GM19467 (cell line): ENCODE measurements at regions not wholly inside any gene's neighbourhood (a gene's known extent, or its start where the extent isn't known, plus 50 kb on each side); places are given as distances from the start of the nearest gene placed in this dataset.
"Not testable (repeated sequence)": the region's sequence is repeated elsewhere in the genome, so short reads cannot be mapped to it uniquely, and the experiment has no call there.

ENCODE experiments used
- ATAC-seq: cut with Tn5 transposase; IDR thresholded peaks from one replicate; pipeline ENCODE4 v1.9.1; 2021; ENCODE audit warnings: mild to moderate bottlenecking, moderate library complexity; ENCODE audit not compliant: unreplicated experiment

DNA sequence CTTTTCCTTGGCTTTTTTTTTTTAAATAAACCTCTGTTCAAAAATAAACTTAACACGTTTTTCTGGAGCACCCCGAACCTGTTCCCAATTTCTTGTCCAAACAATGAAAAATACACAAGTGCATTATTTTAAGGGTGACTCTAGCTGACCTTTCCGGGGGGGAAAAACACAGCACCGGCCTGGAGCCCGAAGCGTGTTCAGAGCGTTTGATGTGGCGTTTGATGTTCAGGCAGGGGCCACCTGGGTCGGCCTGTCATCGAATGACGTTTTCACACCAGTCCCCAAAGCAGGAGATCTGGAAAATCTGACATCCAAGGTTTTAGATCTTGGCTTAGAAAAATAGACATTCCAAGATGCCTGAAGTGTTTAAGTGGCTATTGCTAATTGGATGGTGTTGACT lies 282.1 kb downstream of the SHOX start:
- ATAC-seq = no peak

DNA sequence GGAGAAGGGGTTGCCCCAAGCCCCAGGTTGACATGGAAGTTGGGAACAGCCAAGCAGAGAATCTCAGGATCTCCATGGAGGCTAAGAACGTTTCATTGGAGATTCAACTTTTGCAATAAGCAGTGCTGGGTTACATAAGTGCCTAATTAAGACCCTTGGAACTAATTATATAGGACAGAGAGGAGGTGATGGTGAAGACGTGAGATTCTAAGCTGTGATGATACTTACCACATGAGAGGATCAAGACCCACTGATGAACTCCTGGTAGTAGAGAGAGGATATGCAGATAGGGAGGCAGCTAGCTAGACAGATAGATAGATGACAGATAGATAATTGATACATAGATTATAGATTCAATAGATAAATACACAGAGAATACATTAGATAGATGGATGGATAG lies 278.5 kb downstream of the SHOX start:
- not testable (repeated sequence) for ATAC-seq

DNA sequence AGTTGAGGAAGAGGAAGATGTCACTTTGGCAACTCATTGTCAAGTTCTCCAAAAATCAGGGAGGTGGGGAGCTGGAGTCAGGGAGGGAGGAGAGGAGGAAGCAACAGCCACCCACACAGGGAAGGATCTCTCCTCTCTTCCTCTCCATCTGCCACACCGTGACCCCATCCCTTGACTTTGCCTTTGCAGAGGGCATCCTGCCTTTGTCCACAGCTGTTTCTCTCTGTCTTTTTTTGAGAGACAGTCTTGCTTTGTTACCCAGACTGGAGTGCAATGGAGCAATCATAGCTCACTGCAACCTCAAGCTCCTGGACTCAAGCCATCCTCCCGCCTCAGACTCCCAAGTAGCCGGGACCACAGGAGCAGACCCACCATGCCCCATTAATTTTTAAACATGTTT lies 276.0 kb downstream of the SHOX start:
- ATAC-seq = no peak

DNA sequence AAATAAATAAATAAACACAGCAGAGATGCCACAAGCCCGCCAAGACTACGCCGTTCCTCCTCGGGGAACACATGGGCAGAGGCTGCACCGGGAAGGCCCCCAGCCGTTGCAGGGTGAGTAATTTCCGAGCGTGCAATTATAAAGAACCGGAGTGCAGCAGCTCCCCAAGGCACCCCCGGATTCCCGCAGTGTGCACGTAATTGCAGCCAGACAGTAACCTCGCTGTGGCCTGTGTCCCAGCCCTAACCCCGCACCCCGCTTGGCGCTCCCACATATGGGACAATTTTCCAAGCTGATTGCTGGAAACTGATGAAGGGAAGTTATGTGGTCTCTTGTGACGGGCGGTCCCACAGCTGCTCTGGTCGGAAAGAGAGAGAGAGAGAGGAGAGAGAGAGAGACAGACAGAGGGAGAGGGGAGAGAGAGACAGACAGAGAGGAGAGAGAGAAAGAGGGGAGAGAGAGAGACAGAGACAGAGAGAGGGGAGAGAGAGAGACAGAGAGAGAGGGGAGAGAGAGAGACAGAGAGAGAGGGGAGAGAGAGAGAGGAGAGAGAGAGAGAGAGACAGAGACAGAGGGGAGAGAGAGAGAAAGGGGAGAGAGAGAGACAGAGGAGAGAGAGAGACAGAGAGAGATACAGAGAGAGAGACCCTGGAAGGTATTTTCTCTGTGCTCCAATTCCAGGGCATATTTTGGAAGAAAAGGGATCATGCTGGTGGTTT lies 275.4 kb downstream of the SHOX start:
- ATAC-seq = no peak

DNA sequence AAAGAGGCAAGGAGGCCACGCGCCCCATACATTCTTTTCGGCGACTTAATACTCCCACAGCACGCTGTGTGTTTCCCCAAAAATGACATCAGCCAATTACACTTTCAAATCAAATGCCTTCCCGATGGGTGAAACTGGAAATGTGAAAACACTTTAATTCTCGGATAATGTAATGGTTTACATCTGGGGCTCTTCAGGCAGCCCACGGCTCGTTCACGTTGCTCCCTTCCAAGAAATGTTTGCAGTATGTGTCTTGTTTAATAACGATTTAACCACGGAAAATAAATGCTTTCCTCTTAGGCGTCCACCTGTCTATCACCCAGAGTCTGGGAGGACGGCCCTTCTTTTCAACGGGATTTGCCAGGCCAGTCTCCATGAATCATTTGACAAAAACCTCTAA lies 272.5 kb downstream of the SHOX start:
- ATAC-seq = no peak

DNA sequence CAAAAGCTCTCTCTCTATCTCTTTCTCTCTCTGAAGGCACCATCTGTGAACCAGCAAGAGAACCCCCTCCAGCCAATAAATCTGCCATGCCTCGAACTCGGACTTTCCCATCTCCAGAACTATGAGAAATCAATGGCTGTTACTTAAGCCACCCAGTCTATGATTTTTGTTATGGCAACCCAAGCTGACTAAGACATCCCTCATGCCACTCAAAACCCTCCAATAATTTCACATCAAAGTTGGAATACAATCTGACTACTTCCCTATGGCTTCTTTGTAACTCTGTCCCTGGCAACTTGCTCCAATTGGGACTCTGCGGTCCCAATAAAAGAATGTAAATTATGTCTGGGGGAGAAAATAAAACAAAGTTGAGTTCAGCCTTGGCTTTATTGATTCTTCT lies 265.7 kb downstream of the SHOX start:
- ATAC-seq = no peak

DNA sequence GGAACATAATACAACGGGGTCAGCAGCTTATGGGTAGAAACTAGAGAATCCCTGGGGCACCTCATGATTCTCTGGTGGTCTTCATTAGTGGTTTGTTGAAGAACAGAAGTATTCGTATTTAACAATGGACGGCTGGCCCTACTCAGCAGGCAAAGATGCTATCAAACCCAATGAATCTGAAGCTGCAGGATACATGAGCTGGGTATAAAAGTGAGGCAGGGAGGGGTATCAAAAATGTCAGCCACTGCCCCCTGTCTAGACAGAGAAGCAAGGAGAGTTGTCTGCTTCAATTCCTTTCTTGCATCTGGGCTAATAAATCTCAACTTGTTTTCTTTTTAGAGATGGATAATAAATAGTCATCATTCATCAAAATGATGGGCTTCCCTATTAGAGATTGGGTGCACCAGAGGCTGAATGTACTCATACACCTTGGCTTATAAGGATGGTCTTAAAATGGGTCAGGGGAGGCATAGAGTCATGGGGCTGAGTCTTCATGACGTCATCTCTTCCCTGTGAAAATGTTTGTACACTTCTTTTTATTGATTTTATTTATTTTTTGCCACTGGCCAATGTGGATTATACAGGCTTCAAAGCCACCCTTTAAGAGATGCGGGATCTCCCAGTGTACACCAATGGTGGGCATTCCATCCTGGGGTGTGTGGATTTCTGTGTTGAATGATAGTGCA lies 259.5 kb downstream of the SHOX start:
- no peak for ATAC-seq

DNA sequence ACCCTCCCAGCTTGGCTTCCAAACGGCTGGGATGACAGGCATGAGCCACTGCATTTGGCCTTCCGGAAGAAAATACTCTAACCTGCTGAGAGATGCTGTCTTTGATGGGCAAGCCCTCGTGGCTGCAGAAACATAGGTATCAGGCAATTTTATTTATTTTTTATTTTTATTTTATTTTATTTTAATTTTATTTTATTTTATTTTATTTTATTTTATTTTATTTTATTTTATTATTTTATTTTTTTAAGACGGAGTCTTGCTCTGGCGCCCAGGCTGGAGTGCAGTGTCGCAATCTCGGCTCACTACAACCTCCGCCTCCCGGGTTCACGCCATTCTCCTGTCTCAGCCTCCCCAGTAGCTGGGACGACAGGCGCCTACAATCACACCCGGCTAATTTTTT lies 257.1 kb downstream of the SHOX start:
- ATAC-seq = not testable (repeated sequence)

DNA sequence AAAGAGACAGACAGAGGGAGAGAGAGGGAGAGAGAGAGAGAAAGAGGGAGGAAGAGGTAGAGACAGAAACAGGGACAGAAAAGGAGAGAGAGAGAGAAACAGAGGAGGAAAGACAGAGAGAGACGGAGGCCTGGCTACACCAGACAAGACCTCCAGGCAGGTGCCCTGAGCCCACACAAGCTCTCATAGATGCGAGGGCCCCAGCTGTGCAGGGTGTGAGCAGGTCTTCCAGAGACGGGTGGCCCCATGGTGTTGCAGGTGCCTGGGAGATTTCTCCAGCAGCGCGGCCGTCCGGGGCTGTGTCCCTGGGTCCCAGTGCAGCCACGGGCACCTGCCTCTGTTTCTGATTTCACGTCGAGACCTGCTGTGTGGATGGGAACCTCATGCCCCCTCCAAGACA lies 253.0 kb downstream of the SHOX start:
- ATAC-seq = no peak

DNA sequence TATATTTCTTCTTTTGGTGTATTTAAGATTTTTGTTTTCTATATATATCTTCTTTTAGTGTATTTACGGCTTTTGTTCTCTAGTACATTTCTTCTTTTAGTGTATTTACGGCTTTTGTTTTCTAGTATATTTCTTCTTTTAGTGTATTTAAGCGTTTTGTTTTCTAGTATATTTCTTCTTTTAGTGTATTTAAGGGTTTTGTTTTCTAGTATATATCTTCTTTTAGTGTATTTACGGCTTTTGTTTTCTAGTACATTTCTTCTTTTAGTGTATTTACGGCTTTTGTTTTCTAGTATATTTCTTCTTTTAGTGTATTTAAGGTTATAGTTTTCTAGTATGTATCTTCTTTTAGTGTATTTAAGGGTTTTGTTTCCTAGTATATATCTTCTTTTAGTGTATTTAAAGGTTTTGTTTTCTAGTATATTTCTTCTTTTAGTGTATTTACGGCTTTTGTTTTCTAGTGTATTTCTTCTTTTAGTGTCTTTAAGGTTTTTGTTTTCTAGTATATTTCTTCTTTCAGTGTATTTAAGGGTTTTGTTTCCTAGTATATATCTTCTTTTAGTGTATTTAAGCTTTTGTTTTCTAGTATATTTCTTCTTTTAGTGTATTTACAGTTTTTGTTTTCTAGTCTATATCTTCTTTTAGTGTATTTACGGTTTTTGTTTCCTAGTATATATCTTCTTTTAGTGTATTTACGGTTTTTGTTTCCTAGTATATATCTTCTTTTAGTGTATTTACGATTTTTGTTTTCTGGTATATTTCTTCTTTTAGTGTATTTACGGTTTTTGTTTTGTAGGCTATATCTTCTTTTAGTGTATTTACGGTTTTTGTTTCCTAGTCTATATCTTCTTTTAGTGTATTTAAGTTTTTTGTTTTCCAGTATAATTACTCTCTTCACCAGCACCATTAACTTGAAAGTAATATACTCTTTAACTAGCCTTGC lies 249.4 kb downstream of the SHOX start:
- not testable (repeated sequence) for ATAC-seq

DNA sequence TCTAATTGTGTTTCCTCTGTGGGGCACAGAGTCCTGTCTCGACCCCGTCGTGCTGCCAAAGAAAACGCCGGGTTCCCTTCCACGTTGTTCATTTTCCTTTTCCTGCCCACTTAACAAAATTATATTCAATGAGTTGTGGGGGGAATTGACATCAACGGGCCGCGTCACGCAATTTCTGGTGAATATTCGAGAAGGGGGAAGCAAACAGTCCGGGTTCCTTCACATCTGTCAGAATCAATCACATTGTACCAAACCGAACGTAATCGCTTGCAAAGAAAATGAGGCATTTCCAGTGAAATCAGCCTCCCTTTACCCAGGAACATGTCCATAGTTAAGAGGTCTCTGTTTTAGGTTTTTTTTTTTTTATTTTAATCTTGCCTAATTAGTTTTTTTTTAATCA lies 243.5 kb downstream of the SHOX start:
- no peak for ATAC-seq

DNA sequence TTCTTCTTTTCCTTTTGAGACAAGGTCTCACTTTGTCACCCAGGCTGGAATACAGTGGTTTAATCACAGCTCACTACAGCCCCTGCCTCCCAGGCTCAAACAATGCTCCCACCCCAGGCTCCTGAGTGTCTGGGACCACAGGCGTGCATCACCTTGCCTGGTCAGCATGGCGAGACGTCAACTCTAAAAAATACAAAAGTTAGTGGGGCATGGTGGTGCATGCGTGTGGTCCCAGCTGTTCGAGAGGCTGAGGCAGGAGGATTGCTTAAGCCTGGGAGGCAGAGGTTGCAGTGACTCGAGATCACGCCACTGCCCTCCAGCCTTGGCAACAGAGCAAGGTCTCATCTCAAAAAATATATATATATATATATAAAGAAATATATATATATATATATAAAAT lies 242.4 kb downstream of the SHOX start:
- ATAC-seq = no peak

DNA sequence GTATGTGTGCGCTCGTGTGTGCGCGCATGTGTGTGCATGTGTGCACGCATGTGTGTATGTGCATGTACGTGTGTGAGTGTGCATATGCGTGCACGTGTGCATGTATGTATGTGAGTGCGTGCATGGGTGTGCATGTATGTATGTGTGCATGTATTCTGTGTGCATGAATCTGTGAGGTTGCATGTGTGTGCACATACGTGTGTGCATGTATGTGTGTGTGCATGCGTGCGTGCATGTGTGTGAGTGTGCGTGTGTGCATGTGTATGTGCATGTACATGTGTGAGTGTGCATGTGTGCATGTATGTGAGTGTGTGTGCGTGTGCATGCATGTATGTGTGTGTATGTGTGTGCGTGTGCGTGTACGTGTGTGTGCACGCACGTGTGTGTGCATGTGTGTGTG lies 241.5 kb downstream of the SHOX start:
- no peak for ATAC-seq

DNA sequence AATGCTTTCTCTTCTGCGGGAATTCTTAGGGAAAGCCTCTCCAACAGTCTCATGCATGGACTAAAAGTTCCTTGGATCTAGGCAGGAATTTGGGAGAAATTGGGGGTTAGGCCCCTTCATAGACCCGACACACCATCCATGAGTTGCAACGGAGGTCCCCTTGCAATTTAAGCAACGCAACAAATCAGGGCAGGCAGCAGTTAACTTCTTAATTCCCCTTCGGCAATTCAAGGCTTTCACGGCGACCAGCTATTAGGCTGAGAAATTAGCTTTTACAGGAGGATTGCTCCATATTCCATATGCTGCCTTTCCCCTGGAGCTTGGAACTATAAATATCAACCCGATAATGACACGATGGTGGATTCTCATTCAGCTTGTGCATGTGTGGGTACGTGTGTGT lies 241.0 kb downstream of the SHOX start:
- ATAC-seq = no peak

DNA sequence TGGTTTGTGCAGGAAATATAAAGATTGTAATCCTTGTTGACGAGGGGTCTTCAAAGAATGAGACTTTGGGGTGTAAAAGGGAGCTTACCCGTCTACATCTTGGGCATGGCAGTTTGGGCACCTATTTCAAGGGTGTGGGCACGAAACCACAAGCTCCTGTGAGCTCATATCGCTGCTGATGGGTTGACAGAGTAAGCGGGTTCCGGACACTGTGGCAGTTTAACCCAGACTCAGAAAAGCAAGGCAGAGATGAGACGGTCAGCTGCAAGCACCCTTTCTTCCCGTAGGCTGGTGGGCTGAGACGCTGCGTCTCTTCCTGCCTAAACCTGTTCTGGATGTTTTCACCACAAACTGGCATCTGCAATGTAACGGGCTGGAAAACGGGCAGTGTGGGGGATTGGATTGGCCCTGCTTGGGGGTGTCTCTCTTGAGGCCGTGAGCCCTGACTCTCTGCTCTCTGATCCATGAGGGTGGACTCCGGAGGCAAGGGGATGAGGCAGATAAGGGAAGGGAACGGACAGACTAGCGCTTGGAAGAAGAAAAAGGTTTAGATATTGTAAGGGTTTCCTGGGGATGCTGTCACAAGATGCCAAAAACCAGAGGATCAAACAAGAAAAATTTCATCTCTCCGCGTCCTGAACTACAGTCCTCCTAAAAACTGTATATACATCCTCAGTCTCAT lies 237.5 kb downstream of the SHOX start:
- no peak for ATAC-seq

DNA sequence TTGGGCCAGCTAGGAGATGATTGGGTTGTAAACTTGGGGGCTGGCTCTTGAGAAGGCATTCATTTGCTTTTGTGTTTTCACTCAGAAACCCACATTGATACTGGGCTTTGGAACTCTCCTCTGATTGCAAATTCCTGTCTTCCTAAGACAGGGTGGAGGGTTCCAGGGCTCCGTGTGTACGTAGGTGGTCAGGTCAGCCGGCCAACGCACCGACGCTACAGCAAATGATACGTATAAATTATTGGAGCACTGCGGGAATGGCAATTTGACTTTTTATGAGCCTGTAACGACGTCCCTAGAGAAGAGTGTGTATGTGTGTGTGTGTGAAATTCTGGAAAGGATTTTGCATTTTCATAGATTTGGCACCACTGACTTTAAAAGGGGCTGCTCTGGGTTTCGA lies 236.9 kb downstream of the SHOX start:
- no peak for ATAC-seq

DNA sequence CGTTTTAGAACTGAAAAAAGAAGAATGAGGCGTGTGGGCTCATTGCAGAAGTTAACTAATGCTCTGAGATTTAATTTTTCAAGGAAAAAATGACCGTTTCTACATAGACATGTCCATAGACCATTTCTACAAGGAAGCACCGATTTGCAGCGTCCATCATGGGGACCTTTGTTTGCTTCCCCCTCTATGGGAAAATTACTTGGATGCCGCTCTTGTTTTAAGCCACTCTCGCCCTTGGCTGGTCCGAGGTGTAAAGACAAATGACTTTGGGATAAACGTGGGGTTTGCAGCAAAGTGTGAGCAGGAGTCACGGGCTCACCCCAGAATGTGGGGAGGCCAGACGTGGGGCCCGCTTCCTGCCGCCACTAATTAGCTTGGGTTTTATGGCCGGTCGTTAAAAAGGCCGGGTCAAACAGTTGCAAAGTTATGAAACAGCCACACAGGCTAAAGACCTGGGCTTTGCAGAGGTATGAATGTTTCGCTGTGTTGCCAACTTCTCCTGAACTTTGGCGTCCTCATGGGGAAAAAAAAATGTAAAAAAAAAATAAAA lies 235.9 kb downstream of the SHOX start:
- no peak for ATAC-seq

DNA sequence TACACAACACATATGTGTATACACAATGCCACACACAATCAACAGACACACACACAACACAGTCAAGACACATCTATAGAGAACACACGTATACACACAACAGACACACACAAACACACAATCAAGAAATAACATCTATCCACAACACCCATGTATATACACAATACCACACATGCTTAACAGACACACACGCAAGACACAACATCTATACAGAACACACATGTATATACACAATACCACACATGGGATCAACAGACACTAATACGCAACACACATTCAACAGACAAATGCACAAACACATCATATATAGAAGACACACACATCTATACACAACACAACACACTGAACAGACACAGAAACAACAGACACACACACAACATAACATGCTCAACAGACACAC lies 234.8 kb downstream of the SHOX start:
- ATAC-seq = no peak

DNA sequence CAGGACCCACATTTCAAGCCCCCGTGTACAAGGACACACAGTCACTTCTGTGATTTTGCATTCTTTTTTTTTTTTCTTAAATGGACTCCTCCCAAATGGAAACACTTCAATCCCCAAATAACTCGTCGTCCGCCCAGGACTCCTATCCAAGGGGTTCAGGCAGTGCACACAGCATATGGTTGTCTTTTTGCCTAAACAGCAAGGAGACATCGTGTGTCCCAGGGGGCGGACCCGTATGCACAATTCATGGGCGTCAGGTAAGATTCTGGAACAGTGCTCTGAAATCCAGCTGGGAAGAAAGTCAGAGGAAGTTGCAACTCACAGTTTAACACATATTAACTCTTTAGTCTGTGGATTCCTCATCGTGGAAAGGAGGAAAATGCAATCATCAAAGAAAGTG lies 231.3 kb downstream of the SHOX start:
- no peak for ATAC-seq

DNA sequence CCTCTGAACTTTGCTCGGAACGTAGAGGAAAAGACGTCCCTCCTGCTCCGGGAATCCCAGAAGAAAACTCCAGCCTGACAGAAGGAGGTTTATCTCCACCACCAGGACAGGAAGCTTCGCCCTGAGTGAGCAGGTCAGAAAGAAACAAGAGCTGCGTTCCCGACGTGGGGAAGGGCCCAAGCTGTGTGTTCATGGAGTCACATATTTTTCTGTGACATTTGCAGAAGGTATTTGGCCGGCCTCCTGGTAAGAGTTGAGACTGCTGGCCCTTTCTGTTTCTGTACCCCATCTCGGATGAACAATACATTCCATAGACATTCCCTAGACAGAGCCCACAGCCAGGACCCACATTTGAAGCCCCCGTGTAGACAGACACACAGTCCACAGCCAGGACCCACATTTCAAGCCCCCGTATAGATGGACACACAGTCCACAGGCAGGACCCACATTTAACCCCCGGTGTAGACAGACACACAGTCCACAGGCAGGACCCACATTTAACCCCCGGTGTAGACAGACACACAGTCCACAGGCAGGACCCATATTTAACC lies 230.8 kb downstream of the SHOX start:
- ATAC-seq = no peak

DNA sequence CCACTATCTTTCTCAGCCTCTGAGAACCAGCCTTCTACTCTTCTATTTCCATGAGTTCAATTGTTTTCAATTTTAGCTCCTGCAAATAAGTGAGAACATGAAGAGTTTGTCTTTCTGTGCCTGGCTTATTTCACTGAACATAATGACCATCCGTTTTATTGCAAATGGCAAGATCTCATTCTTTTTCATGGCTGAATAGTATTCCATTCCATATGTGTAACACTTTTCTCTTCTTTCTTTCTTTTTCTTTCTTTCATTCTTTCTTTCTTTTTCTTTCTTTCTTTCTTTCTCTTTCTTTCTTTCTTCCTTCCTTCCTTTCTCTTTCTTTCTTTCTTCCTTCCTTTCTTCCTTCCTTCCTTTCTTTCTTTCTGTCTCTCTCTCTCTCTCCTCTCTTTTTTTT lies 228.7 kb downstream of the SHOX start:
- ATAC-seq = no peak
